ENCODE measurements at regions not wholly inside any gene's neighbourhood (a gene's known extent, or its start where the extent isn't known, plus 50 kb on each side); places are given as distances from the start of the nearest gene placed in this dataset.

DNA sequence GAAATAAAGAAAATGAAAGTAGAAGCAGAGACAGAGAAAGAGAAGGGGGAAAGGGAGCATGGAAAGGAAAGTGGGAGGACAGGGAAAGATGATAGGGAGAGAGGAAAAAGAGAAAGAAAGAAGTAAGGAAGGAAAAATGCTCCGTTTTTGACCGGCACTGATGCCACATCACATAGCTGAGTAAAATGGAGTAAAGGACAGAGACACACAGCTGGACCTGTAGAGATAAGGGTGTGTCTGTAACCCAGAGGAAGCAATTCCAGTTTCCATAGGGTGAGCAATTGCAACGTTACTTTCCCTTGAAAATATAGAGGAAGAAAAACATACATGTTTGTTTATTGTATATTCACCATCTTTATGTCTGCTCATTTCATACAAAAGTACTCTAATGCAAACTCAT lies 1866.9 kb upstream of the PIK3C3 start:
- no peak for DNase-seq

DNA sequence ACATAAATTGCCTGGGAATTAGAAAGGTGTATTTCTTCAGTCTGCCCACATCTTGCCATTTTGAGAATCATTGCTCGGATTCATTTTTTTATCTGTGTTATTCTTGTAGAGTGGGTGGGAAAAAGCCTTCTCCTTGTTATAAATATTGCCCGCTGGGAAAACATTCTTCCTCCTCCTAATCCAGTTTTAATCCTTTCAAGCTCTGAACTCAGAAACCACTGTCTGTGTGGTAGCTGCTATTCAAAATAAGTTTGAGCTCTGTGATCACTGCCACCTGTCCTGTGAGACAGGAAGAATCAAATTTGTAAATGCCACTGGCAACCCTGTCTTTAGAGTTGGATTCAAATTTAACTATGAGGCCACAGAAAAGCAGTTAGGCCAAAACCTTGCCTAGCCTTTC lies 1875.2 kb upstream of the PIK3C3 start:
- DNase-seq = no peak

DNA sequence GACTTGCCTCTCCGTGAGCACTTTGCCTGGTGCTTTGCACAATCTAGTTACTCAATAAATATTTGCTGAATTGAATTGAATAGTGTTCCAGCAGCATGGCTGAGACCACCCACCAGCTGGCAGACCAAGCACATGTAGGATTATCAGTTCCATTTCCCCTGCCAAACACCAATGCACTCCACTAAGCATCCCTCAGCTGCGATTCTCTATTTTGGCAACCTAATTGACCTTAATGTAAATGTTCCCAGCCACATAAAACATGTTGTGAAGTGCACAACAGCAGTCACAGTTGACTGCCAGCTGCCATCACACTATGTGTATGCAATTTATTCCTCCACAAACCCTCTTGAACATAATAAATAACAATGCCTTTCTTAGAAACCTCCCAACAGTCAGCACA lies 1879.4 kb upstream of the PIK3C3 start:
- peak; percentile 2 to 43 (median 14) for DNase-seq

DNA sequence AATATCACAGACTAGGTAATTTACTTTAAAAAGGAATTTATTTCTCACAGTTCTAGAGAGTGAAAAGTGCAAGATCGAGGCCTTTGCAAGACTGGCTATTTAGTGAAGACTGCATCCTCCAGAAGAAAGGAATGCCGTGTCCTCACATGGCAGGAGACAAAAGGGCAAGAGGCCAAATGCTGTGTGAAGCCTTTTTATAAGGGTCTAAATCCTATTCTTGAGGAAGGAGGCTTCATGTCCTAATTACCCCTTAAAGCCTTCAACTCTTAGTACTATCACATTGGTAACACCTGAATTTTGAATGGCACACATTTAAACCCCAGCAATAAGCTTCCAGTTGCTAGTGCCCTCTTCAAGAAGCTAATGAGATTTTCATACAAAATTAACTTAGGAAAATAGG lies 1882.3 kb upstream of the PIK3C3 start:
- DNase-seq = no peak

DNA sequence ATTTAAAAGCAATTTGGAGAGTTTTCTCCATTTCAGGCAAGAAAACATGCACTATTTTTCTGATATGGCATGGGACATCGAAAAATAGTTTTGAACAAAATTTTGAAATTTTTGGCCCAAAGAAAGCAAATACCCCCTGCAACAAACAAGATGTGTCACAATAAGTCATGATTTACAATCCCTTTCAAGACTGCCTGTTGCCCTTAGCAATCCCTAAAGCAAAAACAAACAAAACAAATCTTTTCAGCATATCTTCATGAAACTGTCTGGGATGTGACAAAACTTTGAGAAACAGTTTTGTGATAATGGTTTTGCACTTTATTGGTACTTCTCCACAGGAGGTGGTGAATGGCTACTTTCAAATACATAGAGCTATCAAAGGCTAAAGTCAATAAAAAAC lies 1888.7 kb upstream of the PIK3C3 start:
- no peak for DNase-seq

DNA sequence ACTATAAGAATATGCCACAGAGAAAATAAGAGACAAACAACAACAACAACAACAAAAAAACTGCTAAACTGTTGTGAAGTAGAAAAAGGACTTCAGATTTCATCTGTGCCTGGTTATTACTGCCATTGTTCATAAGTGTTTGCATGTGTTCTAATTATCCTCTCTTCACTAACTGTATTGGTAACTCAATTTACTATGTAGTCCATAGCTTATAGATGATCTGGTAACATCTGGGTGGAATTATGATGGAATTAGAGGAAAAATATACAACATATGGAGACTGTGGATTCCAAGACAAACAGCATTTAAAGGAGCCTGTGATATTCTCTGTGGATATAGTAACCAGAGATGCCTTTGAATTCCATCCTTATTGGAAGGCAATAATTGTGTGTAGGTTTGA lies 1891.5 kb upstream of the PIK3C3 start:
- DNase-seq = no peak

DNA sequence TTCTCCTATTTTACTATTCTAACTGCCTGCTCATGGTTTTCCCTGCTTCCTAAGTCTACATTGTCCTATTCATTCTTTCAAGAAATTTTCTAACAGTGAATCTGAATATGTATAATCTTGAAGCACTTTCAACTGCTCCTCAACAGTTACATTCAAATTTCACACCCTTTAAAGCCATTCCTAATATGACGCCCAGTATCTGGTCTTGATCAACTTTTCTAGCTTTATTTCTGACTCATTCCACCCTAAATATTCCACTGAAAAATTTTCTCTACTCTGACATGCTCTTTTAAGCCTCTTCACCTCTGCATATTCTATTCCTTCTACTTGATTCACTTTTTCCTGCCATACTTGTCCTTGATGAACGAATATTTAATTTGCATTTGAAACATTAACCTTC lies 1893.9 kb upstream of the PIK3C3 start:
- no peak for DNase-seq

DNA sequence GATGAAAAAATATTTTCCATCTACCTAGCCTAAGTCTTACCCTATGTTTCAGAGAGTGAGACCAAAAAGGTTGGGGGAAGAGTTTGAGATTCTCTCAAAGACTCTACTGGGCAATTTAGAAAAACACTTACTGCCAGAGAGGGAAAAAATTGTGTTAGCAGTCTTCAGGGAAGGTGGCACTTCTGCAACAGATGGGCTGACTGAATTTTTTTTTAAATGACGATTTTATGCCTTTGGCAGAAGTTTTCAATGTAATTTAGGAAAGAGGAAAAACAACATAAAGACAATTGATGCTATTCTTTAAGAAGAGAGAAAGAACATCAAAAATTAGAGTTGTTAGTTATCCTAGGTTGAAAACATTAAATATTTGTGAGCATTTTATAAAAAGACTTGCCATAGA lies 1894.5 kb upstream of the PIK3C3 start:
- no peak for DNase-seq

DNA sequence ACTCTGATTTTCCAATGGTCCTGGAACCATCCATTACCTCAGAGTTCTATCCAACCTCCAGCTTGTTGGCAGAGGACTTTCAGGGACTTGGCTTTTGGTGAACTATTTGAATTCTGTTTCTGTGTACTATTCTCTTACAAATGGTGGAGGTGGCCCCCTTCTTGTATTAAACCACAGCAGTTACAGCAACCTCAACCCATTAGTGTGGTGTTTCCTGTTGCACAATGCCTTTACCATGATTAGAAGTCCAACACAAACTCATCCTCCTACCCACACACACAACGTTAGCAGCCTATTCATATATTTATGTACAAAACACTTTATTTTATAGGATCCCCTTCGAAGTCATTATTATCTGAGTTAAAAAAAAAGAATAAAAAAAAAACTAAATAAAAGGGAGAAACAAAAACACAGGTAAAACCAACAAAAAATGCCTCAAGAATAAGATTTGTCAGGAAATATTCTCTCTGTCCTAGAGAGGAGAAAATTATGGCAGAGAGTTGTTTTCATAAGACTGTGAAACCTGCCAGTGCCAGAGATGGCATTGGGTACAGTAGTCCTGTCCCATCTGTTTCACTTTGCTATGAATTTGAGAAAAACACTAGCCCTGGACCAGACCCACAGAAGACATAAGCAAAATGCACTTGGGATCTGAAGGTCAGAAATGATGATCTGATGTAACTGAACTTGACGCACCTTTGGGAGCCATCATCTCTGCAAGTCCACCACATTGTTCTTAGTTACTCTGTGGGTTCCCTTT lies 1896.0 kb upstream of the PIK3C3 start:
- no peak for DNase-seq

DNA sequence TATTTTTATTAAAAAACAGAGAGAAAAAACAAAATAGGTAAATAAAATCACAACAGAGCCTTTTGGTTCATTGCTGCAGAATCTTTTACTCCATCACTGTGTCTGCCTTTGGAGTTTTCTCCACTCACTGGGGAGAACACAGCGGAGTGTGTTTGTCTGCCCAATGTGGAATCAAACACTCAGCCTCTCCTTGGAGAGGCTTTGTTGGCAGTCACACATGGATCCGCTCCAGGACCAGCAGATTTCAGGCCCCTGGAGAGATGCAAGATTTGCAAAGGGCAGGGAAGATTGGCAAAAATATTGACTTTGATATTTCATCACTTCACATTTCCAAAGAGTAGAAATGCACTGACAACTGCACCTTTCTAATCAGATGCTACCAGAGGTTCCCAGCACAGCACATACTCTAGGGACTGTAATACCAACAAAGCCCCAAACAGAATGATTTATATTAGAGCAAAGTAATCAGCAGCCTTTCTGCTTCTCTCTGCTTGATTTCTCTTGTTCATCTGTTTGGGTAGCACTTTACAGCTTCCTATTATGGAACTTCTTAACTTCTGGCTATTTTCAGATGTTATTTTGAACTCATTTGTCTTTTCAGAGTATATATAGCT lies 1898.8 kb upstream of the PIK3C3 start:
- no peak for DNase-seq

DNA sequence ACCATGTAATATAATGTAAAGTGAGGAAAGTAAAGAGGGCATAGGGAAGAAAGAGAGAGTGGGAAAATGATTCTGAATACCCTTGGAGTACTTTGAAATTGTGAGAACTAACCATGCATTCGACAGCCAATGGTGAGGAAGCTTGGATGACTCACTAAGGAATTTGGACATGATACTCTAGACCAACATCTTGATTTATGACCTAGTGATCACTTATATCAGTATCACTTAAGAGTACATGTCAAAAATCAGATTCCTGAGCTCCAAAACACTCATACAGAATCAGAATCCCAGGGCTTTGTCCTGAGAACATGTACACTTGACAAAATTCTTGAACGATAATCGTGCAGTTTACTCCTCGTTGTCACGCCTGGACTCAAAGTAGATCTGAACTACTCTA lies 1899.8 kb upstream of the PIK3C3 start:
- no peak for DNase-seq

DNA sequence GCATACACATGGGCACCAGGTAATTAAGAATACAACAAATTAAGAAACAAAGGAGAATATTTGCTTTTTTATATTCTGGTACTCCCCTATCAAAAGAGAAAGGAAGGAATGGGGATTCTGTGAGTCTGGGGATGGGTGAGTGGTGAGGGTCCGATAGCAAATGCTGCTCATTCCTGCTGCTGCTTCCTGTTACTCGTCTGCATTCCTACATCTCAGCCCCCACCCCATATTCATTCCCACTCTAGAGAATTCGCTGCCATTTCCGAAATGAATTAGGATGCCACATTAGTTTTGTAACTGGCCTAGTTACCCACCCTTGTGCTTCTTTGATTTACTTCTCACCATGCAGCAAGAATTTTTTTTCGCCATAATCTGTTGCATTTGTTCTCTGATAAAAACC lies 1905.3 kb upstream of the PIK3C3 start:
- no peak for DNase-seq

DNA sequence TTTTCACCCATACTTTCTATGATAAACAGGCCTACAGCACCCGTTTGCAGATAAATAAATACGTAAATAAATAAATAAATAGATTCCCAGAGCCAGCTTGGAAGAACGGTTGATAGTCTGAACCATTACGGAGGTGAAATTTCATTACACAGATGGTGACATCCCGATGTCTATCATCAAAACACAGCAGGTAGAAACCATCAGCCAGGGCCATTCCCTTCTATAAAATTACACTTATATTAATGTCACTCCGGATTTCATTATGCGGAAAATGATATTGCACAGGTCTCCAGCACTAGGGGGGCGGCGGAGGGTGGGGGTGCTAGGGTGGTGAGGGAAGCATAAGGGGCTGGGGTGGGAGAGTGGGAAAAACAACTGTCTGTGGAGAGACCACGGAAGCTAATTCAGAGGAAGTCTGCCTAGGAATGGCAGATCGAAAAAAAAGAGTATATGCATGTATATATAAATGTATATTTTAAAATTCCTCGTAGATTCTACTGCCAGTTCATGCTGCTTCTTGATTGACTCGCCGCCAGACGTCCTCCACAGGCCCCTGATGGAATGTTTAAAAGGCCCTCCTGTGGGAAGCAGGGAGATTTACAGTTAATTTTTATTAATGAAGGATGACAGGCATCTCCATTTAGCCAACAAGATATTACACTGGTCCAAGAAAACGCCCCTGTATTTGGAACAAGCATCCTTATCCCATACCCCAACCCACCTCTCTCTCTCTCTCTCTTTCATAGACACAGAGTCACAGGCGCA lies 1906.0 kb upstream of the PIK3C3 start:
- DNase-seq = no peak

DNA sequence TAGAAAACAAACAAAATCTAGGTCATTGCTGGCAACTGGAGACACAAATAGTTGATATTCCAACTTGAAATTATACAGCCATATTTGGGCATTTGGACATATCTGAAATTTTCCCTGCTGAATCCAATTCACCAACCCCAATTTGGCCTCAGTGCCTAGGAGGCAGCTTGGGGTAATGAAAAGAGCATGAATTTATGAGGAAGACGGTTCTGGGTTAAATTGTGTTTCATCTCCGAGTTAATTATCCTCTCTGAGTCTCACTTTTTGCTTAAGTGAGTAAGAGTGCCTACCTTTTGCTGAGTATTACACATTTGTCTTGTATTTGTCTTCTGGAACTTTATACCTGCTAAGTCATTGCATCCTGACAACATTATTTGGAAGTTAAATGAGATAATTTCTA lies 1906.8 kb upstream of the PIK3C3 start:
- no peak for DNase-seq

DNA sequence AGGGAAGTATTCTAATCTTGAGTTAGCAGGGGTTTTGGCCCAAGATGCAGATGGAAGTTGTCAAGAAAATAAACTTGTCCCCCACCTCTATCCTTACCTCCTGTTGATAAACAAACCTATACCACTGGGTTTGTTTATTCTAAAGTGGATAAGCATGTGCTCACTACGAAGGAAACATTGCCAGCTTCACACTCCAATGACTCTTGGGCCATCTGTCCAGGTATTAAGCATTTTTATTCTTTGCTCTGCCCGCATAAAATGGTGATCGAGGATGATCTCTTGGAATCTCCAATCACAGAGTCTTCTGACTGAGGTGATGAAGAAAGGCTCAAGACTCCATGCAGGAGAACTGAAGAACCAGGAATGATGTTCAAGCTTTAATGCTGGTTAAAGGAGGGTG lies 1908.4 kb upstream of the PIK3C3 start:
- DNase-seq = no peak

DNA sequence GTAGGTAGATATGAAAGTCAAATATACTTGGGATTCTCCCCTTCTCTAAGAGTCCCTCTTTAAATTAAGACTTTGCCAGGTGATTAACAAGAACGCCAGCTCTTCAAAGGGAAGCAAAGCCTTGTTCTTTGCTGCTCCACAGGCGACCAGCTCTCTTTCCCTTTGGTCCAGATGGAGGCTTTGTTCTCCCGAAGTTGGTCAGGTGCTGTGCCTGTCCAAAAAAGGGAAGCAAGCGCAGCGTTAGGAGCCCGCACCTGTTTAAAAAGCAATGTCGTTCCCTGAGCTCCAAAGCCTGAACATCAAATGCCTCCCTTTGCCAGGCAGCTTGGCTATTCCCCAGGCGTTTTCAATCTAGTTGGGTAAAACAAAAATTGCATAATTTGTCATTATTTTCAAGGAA lies 1913.1 kb upstream of the PIK3C3 start:
- no peak for DNase-seq

DNA sequence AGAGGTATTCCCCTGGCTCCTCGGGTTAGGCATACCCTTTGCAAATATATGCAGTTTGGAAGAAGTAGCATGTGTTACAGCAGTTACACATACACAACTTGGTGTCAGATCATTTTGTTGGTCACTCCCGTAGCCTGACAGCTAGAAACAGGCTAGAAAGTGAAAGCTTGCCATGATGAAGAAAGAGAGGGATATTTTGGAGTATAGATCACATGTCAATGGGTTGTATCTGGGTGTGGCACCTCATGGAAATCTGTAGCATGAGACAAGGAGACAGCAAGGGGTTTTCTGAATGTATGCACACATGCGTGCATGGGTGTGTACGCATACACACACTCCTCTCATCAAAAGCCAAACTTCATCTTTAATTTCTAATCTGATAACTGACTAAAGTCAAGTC lies 1914.5 kb upstream of the PIK3C3 start:
- DNase-seq = no peak

DNA sequence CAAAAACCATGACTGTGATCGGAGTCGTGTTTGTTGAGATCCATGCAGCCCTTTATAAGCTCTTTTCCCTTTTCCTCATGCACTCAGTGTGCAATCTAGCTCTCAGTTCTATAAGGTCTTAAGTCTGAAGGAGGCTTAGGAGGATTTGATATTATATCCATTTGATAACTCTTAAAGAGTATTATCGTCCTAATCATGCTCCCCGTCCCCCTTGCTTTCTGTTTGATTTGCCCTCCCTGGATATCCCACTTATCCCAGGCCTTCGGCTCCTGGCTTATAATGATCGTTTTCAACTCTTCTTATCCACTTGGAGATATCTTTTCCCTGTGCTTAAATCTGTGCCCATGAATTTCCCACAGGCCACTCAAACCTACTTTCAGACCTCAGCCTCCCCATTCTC lies 1917.7 kb upstream of the PIK3C3 start:
- no peak for DNase-seq

DNA sequence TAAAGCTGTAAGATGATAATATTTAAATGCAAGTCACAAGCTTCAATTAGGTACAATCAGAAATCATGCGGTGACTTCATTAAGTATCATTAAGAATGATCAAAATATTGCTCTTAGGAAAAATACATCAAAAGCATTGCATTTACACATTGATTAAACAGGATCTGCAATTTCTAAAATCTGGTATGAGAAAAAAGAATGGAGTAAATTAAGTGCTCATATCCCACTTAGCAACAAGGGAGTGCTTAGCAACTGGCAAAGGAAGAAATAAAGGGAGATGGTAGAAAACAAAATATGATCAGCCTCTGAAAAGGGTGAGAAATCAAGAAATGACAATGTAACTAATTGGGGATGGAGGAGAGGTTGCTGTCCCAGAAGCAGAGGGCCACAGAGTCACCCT lies 1918.2 kb upstream of the PIK3C3 start:
- DNase-seq = peak in 1 of 3 experiments; percentile 17

DNA sequence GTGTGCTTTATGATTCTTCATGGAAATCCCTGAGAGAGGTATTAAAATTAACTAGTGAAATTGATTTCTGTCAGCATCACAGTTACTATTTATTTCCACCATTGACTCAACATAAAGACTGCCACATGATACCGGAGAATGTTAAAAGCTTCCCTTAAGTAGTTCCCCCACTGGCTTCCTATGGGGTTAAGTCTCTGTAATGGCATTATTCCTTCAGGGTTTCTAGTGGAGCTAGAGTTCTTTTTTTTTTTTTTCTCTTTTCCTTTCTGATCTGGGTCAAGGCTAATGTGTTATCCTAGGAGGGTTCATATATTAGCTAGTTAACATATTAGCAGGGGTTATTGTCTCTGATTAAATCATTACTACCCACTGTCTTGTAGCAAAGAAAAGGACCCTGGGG lies 1919.1 kb upstream of the PIK3C3 start:
- no peak for DNase-seq

DNA sequence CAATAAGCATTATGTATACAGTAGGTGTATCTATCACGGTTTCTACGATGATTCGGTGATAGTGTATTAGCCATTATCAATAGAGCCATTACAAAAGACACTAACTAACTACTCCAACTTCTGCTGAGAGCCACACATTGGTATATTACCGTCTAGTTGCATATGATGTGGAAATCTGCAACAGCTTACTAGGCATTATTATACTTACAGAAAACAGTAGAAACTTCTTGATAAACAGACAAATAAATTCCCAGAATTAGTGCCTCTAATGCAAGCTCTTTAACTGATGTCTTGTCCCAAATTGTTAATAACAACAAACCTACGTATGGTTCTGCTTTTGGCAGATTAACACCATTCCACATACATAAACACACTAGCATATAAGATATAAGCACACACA lies 1923.0 kb upstream of the PIK3C3 start:
- DNase-seq = no peak

DNA sequence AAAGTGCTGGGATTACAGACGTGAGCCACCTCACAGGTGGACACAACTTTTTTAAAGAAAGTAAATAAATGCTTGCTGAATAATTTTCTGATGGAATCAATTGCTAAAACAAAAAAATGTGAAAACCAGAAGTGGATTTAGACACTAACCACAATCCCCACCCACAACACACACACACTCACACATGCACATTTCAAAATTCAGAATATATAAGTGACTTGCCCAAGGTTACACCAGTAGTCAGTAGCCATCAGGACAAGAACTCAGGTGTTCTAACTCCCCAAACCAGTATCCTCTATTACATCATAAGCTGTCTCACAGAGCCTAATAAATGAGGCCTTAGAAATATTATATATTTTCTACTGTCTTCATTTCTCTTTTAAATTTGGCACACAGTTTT lies 1923.6 kb upstream of the PIK3C3 start:
- no peak for DNase-seq

DNA sequence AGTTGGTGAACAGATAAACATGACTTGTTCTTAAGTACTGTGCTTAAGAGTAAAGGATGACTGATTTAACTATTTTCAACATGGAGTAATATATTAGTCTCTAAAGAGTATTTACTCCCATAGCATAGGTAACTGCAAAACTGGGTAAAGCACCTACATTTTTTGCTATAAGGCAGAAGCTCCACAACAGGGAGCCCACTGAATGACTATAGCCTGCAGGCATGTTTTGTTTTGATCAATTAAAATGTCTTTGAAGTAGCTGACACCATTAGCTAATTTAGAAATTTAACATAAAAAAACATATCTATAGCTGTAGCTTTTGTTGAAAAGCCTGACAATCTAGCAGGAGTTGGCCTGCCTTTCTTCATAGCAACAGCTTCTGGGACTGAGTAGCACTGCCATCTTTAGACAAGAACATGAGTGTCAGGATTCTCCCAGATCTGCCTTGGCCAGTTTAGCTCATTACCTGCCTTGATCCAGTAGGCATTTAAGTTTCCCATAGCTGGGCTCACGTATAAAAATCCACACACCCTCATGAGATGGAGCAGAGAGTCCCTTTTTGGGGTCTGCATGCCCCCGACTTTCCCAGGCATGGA lies 1935.1 kb upstream of the PIK3C3 start:
- peak in 2 of 3 experiments; percentile 17 to 47 for DNase-seq

DNA sequence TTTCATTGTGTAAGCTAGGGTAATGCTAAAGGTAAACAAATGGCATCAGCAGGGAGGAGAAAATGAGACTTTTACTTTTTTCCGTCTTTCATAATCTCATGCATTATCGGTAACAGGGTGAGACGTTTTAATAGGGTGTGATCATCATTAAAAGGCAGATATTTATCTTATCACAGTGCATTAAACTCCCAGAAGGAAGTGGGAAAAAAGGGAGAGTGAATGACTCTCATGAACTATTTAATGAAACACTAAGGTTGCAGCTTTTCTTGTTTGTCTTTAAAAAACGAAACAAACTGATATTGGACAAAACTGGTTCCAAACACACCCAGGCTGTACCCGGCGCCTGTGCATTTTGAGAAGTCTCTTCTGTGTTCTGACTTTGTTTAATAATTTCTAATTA lies 1936.8 kb upstream of the PIK3C3 start:
- no peak for DNase-seq

Measured in NCI-H1417 (cell line).